Kidney (tissue), 13 donors: ENCODE measurements at regions not wholly inside any gene's neighbourhood (a gene's known extent, or its start where the extent isn't known, plus 50 kb on each side); places are given as distances from the start of the nearest gene placed in this dataset.

Source experiments
- DNase-seq, 5 donors: peaks; one replicate each; pipeline ENCODE4 v3.0.0-alpha.2; 2013 to 2020
- FAIRE-seq: peaks from 2 replicates; lab custom pipeline; 2012; peaks lifted over from hg19 to GRCh38; lab: Jason Lieb, UNC
- H3K27ac ChIP-seq, 2 donors: one replicate each; pipeline ENCODE4 v1.7.0; 2013; ENCODE audit warnings: low read depth in 2 of 2, low read length in 2 of 2, inconsistent platforms in 1 of 2
- H3K27me3 ChIP-seq: one replicate; pipeline ENCODE4 v1.7.1; 2013; ENCODE audit warnings: low read length, inconsistent platforms; ENCODE audit not compliant: control insufficient read depth, insufficient read depth
- H3K36me3 ChIP-seq, 3 donors: one replicate each; pipeline versions ENCODE4 v1.7.0 to v1.7.1; 2013; ENCODE audit warnings: low read length in 3 of 3, control low read depth in 1 of 3, inconsistent platforms in 1 of 3; ENCODE audit not compliant: insufficient read depth in 3 of 3, control insufficient read depth in 2 of 3
- H3K4me1 ChIP-seq, 3 donors: one replicate each; pipeline versions ENCODE4 v1.7.0 to v1.7.1; 2013; ENCODE audit warnings: low read length in 3 of 3, inconsistent platforms in 1 of 3, low read depth in 1 of 3; ENCODE audit not compliant: control insufficient read depth in 2 of 3, insufficient read depth in 2 of 3
- H3K4me3 ChIP-seq, 3 donors: one replicate each; pipeline versions ENCODE4 v1.7.0 to v1.8.1; 2013; ENCODE audit warnings: low read length in 3 of 3, control low read depth in 1 of 3, inconsistent platforms in 1 of 3
- H3K9ac ChIP-seq, 3 donors: one replicate each; pipeline versions ENCODE4 v1.7.0 to v1.7.1; 2013; ENCODE audit warnings: low read length in 3 of 3, control low read depth in 1 of 3, inconsistent platforms in 1 of 3
- H3K9me3 ChIP-seq, 3 donors: one replicate each; pipeline versions ENCODE4 v1.7.0 to v1.7.1; 2013; ENCODE audit warnings: low read length in 3 of 3, control low read depth in 1 of 3, inconsistent platforms in 1 of 3; ENCODE audit not compliant: control insufficient read depth in 2 of 3, insufficient read depth in 1 of 3
- intact Hi-C: fragments of 100-400 bp; cut with DNase I; formaldehyde crosslinking; loops from one replicate; pipeline ENCODE4 v1.11.1; 2022
- TF ChIP-seq, protein P1 (sequence below): IDR thresholded peaks from 3 replicates; pipeline ENCODE4 v1.5.1; 2012; ENCODE audit warnings: mild to moderate bottlenecking, moderate library complexity, borderline replicate concordance; ENCODE audit not compliant: insufficient read depth; ENCODE audit errors: extremely low read depth
- donor health status: control.
- donor health status: control.
- donor health status: control.
- donor health status: control.
- donor health status: control.
- donor health status: DM: yes; HTN: yes; CAD: no.
- donor health status: Normal renal cell carcinoma (clear cell type).

DNA sequence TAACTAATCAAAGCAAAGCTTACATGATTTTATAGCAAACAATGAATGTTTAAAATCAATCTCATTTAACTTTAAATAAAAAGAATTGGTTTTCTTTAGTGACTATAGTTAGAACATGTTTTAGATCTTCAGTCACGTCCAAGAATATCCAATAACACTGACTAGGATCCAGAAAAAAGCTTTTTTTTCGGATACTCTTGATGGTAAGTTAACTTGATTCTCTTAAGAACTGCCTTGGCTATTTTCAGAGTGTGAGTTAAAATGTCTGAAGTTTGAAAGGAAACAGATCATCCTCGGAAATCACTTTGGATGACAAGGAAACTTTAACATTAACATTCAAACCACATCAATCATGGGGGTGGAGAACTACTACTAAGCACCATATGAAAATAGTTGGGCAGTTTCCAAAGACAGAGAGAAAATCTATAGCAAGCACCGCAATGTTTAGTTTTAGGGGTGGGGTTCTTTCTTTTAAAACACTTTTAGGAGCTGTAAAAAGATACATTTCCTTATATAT lies 83.7 kb upstream of the SLC27A6 start:
- H3K27me3 ChIP-seq, result no peaks in the 10 kb centered on the region
- H3K4me1 ChIP-seq, result no peaks in the 10 kb centered on the region
- TF ChIP-seq, protein P1, sequence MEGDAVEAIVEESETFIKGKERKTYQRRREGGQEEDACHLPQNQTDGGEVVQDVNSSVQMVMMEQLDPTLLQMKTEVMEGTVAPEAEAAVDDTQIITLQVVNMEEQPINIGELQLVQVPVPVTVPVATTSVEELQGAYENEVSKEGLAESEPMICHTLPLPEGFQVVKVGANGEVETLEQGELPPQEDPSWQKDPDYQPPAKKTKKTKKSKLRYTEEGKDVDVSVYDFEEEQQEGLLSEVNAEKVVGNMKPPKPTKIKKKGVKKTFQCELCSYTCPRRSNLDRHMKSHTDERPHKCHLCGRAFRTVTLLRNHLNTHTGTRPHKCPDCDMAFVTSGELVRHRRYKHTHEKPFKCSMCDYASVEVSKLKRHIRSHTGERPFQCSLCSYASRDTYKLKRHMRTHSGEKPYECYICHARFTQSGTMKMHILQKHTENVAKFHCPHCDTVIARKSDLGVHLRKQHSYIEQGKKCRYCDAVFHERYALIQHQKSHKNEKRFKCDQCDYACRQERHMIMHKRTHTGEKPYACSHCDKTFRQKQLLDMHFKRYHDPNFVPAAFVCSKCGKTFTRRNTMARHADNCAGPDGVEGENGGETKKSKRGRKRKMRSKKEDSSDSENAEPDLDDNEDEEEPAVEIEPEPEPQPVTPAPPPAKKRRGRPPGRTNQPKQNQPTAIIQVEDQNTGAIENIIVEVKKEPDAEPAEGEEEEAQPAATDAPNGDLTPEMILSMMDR, result no peak
- H3K9me3 ChIP-seq, result no peaks in the 10 kb centered on the region
- intact Hi-C loops, result no loop called here
- no peaks in the 10 kb centered on the region for H3K36me3 ChIP-seq
- DNase-seq, result no peak
- no peak for FAIRE-seq
- no peak overlapping the region for H3K27ac ChIP-seq
- no peak overlapping the region for H3K4me3 ChIP-seq
- H3K9ac ChIP-seq, result no peak overlapping the region

DNA sequence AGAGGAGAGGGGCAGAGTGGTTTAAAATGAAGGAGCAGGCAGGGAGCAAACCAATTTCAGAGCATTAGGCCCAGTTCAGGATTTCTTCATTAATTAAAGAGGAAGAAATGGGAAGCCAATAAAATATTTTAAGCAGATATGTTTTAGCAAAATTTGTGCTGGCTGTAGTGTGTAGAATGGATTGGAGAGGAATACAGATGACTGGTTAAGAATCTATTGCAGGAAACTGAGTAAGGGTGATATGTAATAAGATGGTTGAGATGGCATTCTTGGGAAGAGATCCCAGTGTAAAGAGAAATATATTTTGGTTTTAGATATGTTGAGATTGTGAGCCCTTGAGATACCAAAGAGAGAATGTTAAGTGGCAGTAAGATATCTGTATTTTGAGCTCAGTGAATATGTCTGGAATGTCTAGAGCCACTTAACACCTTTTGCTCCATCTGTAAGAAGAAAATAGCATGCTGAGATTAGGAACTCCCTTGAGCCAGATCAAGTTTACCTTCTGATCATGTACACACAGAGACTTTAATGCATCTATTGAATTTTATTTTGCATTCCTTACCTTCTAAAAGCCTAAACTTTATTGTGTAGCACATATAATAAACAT lies 79.5 kb upstream of the SLC27A6 start:
- TF ChIP-seq, protein P1, result no peak
- no peaks in the 10 kb centered on the region for H3K9me3 ChIP-seq
- FAIRE-seq, result no peak
- H3K27ac ChIP-seq, result no peak overlapping the region
- H3K27me3 ChIP-seq, result no peaks in the 10 kb centered on the region
- no peak for DNase-seq
- no peaks in the 10 kb centered on the region for H3K4me1 ChIP-seq
- intact Hi-C loops, result no loop called here
- no peak overlapping the region for H3K4me3 ChIP-seq
- no peak overlapping the region for H3K9ac ChIP-seq
- no peaks in the 10 kb centered on the region for H3K36me3 ChIP-seq

DNA sequence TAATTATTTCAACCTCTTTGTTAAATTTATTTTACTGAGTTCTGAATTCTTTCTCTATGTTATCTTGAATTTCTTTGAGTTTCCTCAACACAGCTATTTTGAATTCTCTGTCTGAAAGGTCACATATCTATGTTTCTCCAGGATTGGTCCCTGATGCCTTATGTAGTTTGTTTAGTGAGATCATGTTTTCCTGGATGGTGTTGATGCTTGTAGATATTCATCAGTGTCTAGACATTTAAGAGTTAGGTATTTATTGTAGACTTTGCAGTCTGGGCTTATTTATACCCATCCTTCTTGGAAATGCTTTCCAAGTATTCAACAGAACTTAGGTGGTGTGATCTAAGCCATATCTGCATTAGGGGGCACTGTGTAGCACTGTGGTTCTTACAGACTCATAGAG lies 70.2 kb upstream of the SLC27A6 start:
- TF ChIP-seq, protein P1, result no peak
- no peaks in the 10 kb centered on the region for H3K4me1 ChIP-seq
- peaks cover 0 to 2% (median 0%) of the 10 kb centered on the region in 3 donors for H3K9me3 ChIP-seq
- no peaks in the 10 kb centered on the region for H3K36me3 ChIP-seq
- no peak overlapping the region for H3K9ac ChIP-seq
- no peaks in the 10 kb centered on the region for H3K27me3 ChIP-seq
- no peak for FAIRE-seq
- no peak for DNase-seq
- no peak overlapping the region for H3K27ac ChIP-seq
- H3K4me3 ChIP-seq, result no peak overlapping the region
- intact Hi-C loops, result no loop called here
